GM12878 (cell line): ENCODE measurements at regions not wholly inside any gene's neighbourhood (a gene's known extent, or its start where the extent isn't known, plus 50 kb on each side); places are given as distances from the start of the nearest gene placed in this dataset.

Experiments used
- REST ChIP-seq: IDR thresholded peaks from 2 replicates; pipeline ENCODE4 v1.6.1; 2012; ENCODE audit warnings: mild to moderate bottlenecking, low read depth, low read length
- SREBF2 ChIP-seq: IDR thresholded peaks from 2 replicates; pipeline ENCODE4 v1.6.1; 2012; ENCODE audit warnings: mild to moderate bottlenecking, low read length

GRCh38 chr2:200068642-200069041 lies 113.3 kb downstream of the MAIP1 start:
- no peak for TF ChIP-seq SREBF2
- TF ChIP-seq REST: no peak
